NB4 (cell line): ENCODE measurements at regions not wholly inside any gene's neighbourhood (a gene's known extent, or its start where the extent isn't known, plus 50 kb on each side); places are given as distances from the start of the nearest gene placed in this dataset.

Source experiments
- MYC ChIP-seq: IDR thresholded peaks from 2 replicates; pipeline ENCODE4 v1.6.1; 2011; ENCODE audit warnings: low read depth, low read length
- POLR2A ChIP-seq: IDR thresholded peaks from 2 replicates; pipeline ENCODE4 v1.6.1; 2011; ENCODE audit warnings: mild to moderate bottlenecking; ENCODE audit not compliant: insufficient read length; ENCODE audit errors: extremely low read depth
- TF ChIP-seq, protein P1 (sequence below): IDR thresholded peaks from 2 replicates; pipeline ENCODE4 v1.6.1; 2011; ENCODE audit warnings: low read depth, low read length
- TF ChIP-seq, protein P2 (sequence below): IDR thresholded peaks from one replicate; pipeline ENCODE4 v1.5.1; 2012; ENCODE audit warnings: low read depth, low read length

DNA sequence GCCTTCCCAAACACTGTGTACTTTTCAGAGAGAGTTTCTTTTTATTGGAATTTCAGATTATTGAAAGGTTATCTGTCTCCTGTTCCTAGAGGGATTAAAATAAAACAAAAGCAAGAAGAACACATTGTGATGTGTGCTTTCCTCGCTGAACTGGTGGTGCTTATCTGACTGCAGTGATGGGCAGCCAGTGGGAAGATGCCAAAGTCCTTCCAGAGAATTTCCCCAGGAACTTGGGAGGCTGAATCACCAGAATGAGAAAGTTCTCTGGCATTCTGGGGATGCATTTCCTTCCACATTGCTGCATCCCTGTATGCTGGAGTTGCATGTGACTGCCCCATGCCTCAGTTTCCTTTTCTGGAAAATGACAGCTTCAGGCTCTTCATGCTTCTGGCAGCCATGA lies 53.9 kb upstream of the SEC11C start:
- TF ChIP-seq, protein P1, sequence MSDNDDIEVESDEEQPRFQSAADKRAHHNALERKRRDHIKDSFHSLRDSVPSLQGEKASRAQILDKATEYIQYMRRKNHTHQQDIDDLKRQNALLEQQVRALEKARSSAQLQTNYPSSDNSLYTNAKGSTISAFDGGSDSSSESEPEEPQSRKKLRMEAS: no peak
- TF ChIP-seq, protein P2, sequence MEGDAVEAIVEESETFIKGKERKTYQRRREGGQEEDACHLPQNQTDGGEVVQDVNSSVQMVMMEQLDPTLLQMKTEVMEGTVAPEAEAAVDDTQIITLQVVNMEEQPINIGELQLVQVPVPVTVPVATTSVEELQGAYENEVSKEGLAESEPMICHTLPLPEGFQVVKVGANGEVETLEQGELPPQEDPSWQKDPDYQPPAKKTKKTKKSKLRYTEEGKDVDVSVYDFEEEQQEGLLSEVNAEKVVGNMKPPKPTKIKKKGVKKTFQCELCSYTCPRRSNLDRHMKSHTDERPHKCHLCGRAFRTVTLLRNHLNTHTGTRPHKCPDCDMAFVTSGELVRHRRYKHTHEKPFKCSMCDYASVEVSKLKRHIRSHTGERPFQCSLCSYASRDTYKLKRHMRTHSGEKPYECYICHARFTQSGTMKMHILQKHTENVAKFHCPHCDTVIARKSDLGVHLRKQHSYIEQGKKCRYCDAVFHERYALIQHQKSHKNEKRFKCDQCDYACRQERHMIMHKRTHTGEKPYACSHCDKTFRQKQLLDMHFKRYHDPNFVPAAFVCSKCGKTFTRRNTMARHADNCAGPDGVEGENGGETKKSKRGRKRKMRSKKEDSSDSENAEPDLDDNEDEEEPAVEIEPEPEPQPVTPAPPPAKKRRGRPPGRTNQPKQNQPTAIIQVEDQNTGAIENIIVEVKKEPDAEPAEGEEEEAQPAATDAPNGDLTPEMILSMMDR: no peak
- TF ChIP-seq POLR2A (no peak), MYC (no peak)
